Colonic mucosa (tissue), 4 donors: ENCODE measurements at regions not wholly inside any gene's neighbourhood (a gene's known extent, or its start where the extent isn't known, plus 50 kb on each side); places are given as distances from the start of the nearest gene placed in this dataset.

Source experiments
- DNase-seq: peaks from one replicate; pipeline ENCODE4 v3.0.0-alpha.2; 2020
- H3K27ac ChIP-seq: fragments of 200-600 bp; one replicate; pipeline ENCODE4 v1.8.0; 2021
- H3K27me3 ChIP-seq: fragments of 200-600 bp; one replicate; pipeline ENCODE4 v1.8.0; 2021
- H3K36me3 ChIP-seq: fragments of 200-600 bp; one replicate; pipeline ENCODE4 v1.8.0; 2021
- H3K4me1 ChIP-seq: fragments of 200-600 bp; one replicate; pipeline ENCODE4 v1.8.0; 2021; ENCODE audit warnings: mild to moderate bottlenecking
- H3K4me3 ChIP-seq: fragments of 200-600 bp; one replicate; pipeline ENCODE4 v1.8.0; 2021
- H3K9ac ChIP-seq, 2 donors: one replicate each; pipeline ENCODE4 v1.7.0; 2013; ENCODE audit warnings: control low read depth in 2 of 2, low read depth in 2 of 2, low read length in 2 of 2
- H3K9me3 ChIP-seq: fragments of 200-600 bp; one replicate; pipeline ENCODE4 v1.8.0; 2021
- intact Hi-C: fragments of 100-400 bp; cut with DNase I; formaldehyde crosslinking; loops from one replicate; pipeline ENCODE4 v1.14.1; 2022
- TF ChIP-seq, protein P1 (sequence below): fragments of 200-600 bp; IDR thresholded peaks from one replicate; pipeline ENCODE4 v1.8.0; 2022; ENCODE audit warnings: antibody characterized with exemption, mild to moderate bottlenecking
- donor health status: healthy.
- donor health status: DM: no; HTN: no; CAD: no.
- donor health status: DM: no; HTN: no; CAD: no.

DNA sequence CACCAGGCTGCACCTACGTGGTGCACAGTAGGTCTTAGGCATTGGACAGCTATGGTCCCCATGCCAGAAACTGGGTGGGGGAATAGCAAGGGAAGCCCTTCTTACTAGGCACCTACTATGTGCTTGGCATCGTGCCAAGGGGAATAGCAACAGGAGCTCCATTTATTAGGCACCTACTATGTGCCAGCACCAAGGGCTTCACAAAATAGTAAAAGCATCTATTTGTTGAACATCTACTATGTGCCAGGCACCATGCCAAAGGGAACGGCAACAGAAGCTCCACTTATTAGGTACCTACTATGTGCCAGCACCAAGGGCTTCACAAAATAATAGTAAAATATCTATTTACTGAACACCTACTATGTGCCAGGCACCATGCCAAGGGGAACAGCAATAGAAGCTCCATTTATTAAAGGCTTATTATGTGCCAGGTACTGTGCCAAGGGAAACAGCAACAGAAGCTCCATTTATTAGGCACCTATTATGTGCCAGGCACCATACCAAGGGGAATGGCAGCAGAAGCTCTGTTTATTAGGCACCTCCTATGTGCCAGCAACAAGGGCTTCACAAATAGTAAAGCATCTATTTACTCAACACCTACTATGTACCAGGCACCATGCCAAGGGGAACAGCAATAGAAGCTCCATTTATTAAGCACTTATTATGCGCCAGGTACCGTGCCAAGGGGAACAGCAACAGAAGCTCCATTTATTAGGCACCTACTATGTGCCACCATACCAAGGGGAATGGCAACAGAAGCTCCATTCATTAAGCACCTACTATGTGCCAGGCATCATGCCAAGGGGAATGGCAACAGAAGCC, 108.5 kb downstream of the PTPRS start:
- Histone ChIP-seq H3K36me3 (no peaks in the 10 kb centered on the region), H3K9ac (no peak overlapping the region), H3K27me3 (no peaks in the 10 kb centered on the region), H3K4me3 (no peak overlapping the region), H3K9me3 (no peaks in the 10 kb centered on the region), H3K4me1 (no peaks in the 10 kb centered on the region), H3K27ac (no peak overlapping the region)
- TF ChIP-seq, protein P1, sequence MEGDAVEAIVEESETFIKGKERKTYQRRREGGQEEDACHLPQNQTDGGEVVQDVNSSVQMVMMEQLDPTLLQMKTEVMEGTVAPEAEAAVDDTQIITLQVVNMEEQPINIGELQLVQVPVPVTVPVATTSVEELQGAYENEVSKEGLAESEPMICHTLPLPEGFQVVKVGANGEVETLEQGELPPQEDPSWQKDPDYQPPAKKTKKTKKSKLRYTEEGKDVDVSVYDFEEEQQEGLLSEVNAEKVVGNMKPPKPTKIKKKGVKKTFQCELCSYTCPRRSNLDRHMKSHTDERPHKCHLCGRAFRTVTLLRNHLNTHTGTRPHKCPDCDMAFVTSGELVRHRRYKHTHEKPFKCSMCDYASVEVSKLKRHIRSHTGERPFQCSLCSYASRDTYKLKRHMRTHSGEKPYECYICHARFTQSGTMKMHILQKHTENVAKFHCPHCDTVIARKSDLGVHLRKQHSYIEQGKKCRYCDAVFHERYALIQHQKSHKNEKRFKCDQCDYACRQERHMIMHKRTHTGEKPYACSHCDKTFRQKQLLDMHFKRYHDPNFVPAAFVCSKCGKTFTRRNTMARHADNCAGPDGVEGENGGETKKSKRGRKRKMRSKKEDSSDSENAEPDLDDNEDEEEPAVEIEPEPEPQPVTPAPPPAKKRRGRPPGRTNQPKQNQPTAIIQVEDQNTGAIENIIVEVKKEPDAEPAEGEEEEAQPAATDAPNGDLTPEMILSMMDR = no peak
- DNase-seq = no peak
- intact Hi-C loops = no loop called here

DNA sequence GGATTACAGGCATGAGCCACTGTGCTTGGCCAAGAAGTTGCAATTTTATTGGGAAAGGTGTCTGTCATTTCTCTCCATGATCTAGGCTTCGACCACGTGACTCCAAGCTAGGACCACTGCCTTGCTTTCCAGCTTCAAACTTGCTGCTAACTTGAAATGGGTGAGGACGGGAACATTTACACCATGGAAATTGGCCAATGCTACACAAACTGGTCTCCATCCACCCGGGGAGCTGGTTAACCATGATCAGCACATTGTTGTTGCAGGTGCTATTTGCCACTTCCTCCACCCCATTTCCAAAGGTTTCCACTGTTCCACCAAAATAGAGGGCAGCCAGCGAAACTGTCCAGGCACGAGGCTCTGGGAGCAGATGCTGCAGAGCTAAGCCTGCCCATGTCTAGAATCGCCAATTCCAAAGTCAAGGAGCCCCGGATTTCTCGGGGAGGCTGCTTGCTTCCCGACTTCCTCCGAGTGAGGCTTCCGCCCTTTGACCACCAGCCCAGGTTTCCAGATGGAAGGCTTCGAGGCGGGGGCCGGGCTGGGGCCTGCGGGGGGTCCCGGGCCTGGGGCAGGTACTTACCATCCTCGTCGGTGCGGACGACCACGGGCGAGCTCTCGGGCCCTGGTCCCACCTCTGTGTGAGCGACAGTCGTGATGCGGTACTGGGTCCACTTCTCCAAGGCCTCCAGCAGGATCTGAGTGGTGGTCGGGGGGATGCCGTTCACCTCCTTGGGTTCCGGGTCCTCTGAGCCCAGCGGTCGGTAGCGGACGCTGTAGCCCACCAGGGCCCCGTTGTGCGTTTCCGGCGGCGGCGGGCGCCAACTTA, 109.7 kb downstream of the PTPRS start:
- no peak overlapping the region for H3K9ac ChIP-seq
- no peaks in the 10 kb centered on the region for H3K27me3 ChIP-seq
- TF ChIP-seq, protein P1 = no peak
- H3K36me3 ChIP-seq = no peaks in the 10 kb centered on the region
- H3K4me3 ChIP-seq = no peak overlapping the region
- no peaks in the 10 kb centered on the region for H3K9me3 ChIP-seq
- intact Hi-C loops = no loop called here
- no peaks in the 10 kb centered on the region for H3K4me1 ChIP-seq
- no peak for DNase-seq
- H3K27ac ChIP-seq = no peak overlapping the region

GRCh38 chr19:5229778-5230335, 110.8 kb downstream of the PTPRS start:
- H3K36me3 ChIP-seq = no peaks in the 10 kb centered on the region
- no peak overlapping the region for H3K4me3 ChIP-seq

GRCh38 chr19:5228932-5229777, 111.5 kb downstream of the PTPRS start:
- TF ChIP-seq, protein P1 = no peak
- H3K4me3 ChIP-seq = no peak overlapping the region

More at GRCh38 chr19:5229778-5230335, 110.8 kb downstream of the PTPRS start:
- no peaks in the 10 kb centered on the region for H3K9me3 ChIP-seq
- H3K9ac ChIP-seq = no peak overlapping the region
- TF ChIP-seq, protein P1 = no peak
- no peaks in the 10 kb centered on the region for H3K4me1 ChIP-seq
- H3K27me3 ChIP-seq = no peaks in the 10 kb centered on the region
- no peak overlapping the region for H3K27ac ChIP-seq
- intact Hi-C loops = no loop called here
- DNase-seq = no peak

GRCh38 chr19:5228490-5228889, 112.1 kb downstream of the PTPRS start:
- Histone ChIP-seq H3K27ac (no peak overlapping the region), H3K27me3 (no peaks in the 10 kb centered on the region), H3K9ac (no peak overlapping the region), H3K36me3 (no peaks in the 10 kb centered on the region), H3K4me1 (no peaks in the 10 kb centered on the region), H3K4me3 (no peak overlapping the region), H3K9me3 (no peaks in the 10 kb centered on the region)
- TF ChIP-seq, protein P1 = no peak
- DNase-seq = no peak
- intact Hi-C loops = no loop called here

More at GRCh38 chr19:5228932-5229777, 111.5 kb downstream of the PTPRS start:
- DNase-seq = no peak
- H3K4me1 ChIP-seq = no peaks in the 10 kb centered on the region
- intact Hi-C loops = no loop called here
- no peaks in the 10 kb centered on the region for H3K36me3 ChIP-seq
- H3K9me3 ChIP-seq = no peaks in the 10 kb centered on the region
- H3K27me3 ChIP-seq = no peaks in the 10 kb centered on the region
- no peak overlapping the region for H3K27ac ChIP-seq
- no peak overlapping the region for H3K9ac ChIP-seq
